ENCODE measurements at regions not wholly inside any gene's neighbourhood (a gene's known extent, or its start where the extent isn't known, plus 50 kb on each side); places are given as distances from the start of the nearest gene placed in this dataset.

GRCh38 chrX:109266034-109266433 is 215.9 kb downstream of the GUCY2F start:
- H3K27ac Mint-ChIP-seq, result no peak overlapping the region
- Histone ChIP-seq H3K4me2 (no peak overlapping the region), H3K79me2 (replicated peaks; ENCODE audit: insufficient read depth) (no peaks in the 10 kb centered on the region)

More at GRCh38 chrX:109266034-109266433, 215.9 kb downstream of the GUCY2F start:
- Mint-ChIP-seq H3K4me1 (no peaks in the 10 kb centered on the region), H3K9me3 (no peaks in the 10 kb centered on the region), H3K4me3 (no peak overlapping the region), H3K36me3 (ENCODE audit: low read depth) (no peaks in the 10 kb centered on the region), H3K27me3 (ENCODE audit: insufficient read depth, low read depth, poor library complexity) (peaks cover 4% of the 10 kb centered on the region)
- Histone ChIP-seq H2AFZ (no peak overlapping the region), H3F3A (replicated peaks; ENCODE audit: low read depth) (no peaks in the 10 kb centered on the region), H3K4me1 (ENCODE audit: insufficient read depth) (no peaks in the 10 kb centered on the region), H3K9me2 (ENCODE audit: insufficient read depth) (no peaks in the 10 kb centered on the region), H3K27ac (ENCODE audit: low read depth) (no peak overlapping the region), H3K4me3 (no peak overlapping the region), H3K27me3 (ENCODE audit: insufficient read depth) (no peaks in the 10 kb centered on the region), H4K20me1 (replicated peaks; ENCODE audit: insufficient read depth) (no peaks in the 10 kb centered on the region), H3K36me3 (ENCODE audit: insufficient read depth) (no peaks in the 10 kb centered on the region)
- TF ChIP-seq CREB1 (CRISPR knock-in tag; IDR thresholded peaks at IDR 0.05; ENCODE audit: low read depth) (no peak), CTCF (conservative IDR thresholded peaks at IDR 0.05; ENCODE audit: low read depth in 2 of 2) (no peak), JUNB (IDR thresholded peaks at IDR 0.05; ENCODE audit: unreplicated experiment) (no peak), ETS1 (IDR thresholded peaks at IDR 0.05) (no peak), EZH2phosphoT487 (IDR thresholded peaks at IDR 0.05; ENCODE audit: unreplicated experiment) (no peak), NANOG (IDR thresholded peaks at IDR 0.05; ENCODE audit: borderline replicate concordance) (no peak), ZNF331 (CRISPR knock-in tag; IDR thresholded peaks at IDR 0.05; ENCODE audit: low read depth) (no peak), STAT1 (IDR thresholded peaks at IDR 0.05; ENCODE audit: unreplicated experiment) (no peak), EZH2 (IDR thresholded peaks at IDR 0.05; ENCODE audit: low read depth, unreplicated experiment) (no peak), ZNF114 (CRISPR knock-in tag; IDR thresholded peaks at IDR 0.05) (no peak), POLR2AphosphoS5 (IDR thresholded peaks at IDR 0.05; ENCODE audit: low read depth) (no peak)
- TF ChIP-seq, protein P1, sequence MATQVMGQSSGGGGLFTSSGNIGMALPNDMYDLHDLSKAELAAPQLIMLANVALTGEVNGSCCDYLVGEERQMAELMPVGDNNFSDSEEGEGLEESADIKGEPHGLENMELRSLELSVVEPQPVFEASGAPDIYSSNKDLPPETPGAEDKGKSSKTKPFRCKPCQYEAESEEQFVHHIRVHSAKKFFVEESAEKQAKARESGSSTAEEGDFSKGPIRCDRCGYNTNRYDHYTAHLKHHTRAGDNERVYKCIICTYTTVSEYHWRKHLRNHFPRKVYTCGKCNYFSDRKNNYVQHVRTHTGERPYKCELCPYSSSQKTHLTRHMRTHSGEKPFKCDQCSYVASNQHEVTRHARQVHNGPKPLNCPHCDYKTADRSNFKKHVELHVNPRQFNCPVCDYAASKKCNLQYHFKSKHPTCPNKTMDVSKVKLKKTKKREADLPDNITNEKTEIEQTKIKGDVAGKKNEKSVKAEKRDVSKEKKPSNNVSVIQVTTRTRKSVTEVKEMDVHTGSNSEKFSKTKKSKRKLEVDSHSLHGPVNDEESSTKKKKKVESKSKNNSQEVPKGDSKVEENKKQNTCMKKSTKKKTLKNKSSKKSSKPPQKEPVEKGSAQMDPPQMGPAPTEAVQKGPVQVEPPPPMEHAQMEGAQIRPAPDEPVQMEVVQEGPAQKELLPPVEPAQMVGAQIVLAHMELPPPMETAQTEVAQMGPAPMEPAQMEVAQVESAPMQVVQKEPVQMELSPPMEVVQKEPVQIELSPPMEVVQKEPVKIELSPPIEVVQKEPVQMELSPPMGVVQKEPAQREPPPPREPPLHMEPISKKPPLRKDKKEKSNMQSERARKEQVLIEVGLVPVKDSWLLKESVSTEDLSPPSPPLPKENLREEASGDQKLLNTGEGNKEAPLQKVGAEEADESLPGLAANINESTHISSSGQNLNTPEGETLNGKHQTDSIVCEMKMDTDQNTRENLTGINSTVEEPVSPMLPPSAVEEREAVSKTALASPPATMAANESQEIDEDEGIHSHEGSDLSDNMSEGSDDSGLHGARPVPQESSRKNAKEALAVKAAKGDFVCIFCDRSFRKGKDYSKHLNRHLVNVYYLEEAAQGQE (IDR thresholded peaks at IDR 0.05; ENCODE audit: unreplicated experiment), result no peak
- TF ChIP-seq, protein P2, sequence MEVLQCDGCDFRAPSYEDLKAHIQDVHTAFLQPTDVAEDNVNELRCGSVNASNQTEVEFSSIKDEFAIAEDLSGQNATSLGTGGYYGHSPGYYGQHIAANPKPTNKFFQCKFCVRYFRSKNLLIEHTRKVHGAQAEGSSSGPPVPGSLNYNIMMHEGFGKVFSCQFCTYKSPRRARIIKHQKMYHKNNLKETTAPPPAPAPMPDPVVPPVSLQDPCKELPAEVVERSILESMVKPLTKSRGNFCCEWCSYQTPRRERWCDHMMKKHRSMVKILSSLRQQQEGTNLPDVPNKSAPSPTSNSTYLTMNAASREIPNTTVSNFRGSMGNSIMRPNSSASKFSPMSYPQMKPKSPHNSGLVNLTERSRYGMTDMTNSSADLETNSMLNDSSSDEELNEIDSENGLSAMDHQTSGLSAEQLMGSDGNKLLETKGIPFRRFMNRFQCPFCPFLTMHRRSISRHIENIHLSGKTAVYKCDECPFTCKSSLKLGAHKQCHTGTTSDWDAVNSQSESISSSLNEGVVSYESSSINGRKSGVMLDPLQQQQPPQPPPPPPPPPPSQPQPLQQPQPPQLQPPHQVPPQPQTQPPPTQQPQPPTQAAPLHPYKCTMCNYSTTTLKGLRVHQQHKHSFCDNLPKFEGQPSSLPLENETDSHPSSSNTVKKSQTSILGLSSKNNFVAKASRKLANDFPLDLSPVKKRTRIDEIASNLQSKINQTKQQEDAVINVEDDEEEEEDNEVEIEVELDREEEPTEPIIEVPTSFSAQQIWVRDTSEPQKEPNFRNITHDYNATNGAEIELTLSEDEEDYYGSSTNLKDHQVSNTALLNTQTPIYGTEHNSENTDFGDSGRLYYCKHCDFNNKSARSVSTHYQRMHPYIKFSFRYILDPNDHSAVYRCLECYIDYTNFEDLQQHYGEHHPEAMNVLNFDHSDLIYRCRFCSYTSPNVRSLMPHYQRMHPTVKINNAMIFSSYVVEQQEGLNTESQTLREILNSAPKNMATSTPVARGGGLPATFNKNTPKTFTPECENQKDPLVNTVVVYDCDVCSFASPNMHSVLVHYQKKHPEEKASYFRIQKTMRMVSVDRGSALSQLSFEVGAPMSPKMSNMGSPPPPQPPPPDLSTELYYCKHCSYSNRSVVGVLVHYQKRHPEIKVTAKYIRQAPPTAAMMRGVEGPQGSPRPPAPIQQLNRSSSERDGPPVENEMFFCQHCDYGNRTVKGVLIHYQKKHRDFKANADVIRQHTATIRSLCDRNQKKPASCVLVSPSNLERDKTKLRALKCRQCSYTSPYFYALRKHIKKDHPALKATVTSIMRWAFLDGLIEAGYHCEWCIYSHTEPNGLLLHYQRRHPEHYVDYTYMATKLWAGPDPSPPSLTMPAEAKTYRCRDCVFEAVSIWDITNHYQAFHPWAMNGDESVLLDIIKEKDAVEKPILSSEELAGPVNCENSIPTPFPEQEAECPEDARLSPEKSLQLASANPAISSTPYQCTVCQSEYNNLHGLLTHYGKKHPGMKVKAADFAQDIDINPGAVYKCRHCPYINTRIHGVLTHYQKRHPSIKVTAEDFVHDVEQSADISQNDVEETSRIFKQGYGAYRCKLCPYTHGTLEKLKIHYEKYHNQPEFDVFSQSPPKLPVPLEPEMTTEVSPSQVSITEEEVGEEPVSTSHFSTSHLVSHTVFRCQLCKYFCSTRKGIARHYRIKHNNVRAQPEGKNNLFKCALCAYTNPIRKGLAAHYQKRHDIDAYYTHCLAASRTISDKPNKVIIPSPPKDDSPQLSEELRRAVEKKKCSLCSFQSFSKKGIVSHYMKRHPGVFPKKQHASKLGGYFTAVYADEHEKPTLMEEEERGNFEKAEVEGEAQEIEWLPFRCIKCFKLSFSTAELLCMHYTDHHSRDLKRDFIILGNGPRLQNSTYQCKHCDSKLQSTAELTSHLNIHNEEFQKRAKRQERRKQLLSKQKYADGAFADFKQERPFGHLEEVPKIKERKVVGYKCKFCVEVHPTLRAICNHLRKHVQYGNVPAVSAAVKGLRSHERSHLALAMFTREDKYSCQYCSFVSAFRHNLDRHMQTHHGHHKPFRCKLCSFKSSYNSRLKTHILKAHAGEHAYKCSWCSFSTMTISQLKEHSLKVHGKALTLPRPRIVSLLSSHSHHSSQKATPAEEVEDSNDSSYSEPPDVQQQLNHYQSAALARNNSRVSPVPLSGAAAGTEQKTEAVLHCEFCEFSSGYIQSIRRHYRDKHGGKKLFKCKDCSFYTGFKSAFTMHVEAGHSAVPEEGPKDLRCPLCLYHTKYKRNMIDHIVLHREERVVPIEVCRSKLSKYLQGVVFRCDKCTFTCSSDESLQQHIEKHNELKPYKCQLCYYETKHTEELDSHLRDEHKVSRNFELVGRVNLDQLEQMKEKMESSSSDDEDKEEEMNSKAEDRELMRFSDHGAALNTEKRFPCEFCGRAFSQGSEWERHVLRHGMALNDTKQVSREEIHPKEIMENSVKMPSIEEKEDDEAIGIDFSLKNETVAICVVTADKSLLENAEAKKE (CRISPR knock-in tag; IDR thresholded peaks at IDR 0.05), result no peak
- DNase-seq (ENCODE audit: low spot score) (no peak), ATAC-seq (no peak)
